GM18499 (cell line): ENCODE measurements at regions not wholly inside any gene's neighbourhood (a gene's known extent, or its start where the extent isn't known, plus 50 kb on each side); places are given as distances from the start of the nearest gene placed in this dataset.

Experiments used
- ATAC-seq: cut with Tn5 transposase; IDR thresholded peaks from one replicate; pipeline ENCODE4 v1.9.1; 2021; ENCODE audit warnings: moderate number of reproducible peaks; ENCODE audit not compliant: insufficient read depth, unreplicated experiment

DNA sequence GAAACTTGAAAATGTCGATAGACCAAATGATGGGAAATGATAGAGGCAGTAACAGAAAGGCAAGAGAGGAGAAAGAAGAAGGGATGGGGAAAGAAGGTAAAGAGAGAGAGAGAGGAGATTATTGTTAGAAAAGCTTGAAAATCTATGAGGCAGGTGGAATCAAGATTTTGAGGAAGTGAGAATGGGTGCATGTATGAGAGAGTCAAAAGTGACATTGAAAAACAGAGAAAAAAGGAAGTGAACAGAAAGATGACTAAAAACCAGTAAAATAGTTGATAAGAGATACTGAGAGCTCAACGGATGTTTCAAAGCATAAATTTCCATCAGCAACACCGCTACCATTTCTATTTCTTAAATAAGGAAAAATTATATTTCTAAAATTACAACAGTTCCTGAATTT lies 327.4 kb upstream of the CWC22 start:
- ATAC-seq, result peak; percentile 100

- ATAC-seq, result no peak
Measured at GRCh38 chr2:180328795-180329422, 321.8 kb upstream of the CWC22 start.

GRCh38 chr2:180327185-180327584 lies 320.1 kb upstream of the CWC22 start:
- ATAC-seq, result no peak

GRCh38 chr2:180325416-180326120 lies 318.5 kb upstream of the CWC22 start:
- ATAC-seq, result no peak

GRCh38 chr2:180324182-180324581 lies 317.1 kb upstream of the CWC22 start:
- ATAC-seq, result no peak

- no peak for ATAC-seq
Measured at GRCh38 chr2:180322781-180323180, 315.7 kb upstream of the CWC22 start.

GRCh38 chr2:180319586-180320405 lies 312.7 kb upstream of the CWC22 start:
- peak; percentile 89 for ATAC-seq

DNA sequence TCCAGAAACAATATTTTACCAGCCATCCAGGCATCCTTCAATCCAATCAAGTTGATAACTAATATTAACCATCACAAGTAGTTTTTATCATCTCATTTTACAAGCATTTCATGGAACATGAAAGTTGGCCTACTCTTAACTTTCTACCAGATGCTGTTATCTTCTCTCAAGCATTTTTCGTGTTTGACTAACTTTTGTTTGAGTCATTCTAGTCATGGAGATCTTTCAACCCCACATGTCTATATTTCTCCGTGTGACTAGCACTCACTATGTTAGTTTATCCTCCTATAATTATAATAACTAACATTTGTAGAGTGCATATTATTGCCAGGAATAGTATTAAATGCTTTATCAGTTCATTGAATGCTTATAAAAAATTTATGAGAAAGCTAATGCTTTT lies 307.0 kb upstream of the CWC22 start:
- no peak for ATAC-seq

- ATAC-seq, result no peak
Measured at GRCh38 chr2:180312542-180312941, 305.4 kb upstream of the CWC22 start.

GRCh38 chr2:180307096-180307495 lies 300.0 kb upstream of the CWC22 start:
- no peak for ATAC-seq

- no peak for ATAC-seq
Measured at GRCh38 chr2:180306346-180306745, 299.2 kb upstream of the CWC22 start.

- ATAC-seq, result no peak
Measured at GRCh38 chr2:180291552-180292421, 284.7 kb upstream of the CWC22 start.

GRCh38 chr2:180291060-180291459 lies 284.0 kb upstream of the CWC22 start:
- no peak for ATAC-seq

DNA sequence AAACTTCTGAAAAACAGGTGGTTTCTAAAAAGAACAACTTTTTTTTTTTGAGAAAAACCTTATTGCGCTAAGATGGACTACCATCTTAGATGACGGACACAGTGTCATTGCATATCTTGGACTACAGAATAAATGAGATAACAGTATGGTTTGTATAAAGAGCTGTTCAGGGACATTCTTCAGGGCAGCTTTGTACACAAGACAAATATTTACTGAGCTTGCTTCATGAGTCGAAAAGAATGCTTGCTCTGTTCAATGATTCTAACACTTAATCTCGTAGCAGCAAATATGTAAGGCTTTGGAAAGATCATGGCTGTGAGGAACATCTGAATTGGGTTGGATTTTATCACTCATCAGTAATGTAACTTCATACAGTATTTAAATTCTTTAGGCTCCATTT lies 282.5 kb upstream of the CWC22 start:
- ATAC-seq, result no peak

GRCh38 chr2:180279581-180279980 lies 272.5 kb upstream of the CWC22 start:
- no peak for ATAC-seq

- no peak for ATAC-seq
Measured at GRCh38 chr2:180276733-180277132, 269.6 kb upstream of the CWC22 start.

GRCh38 chr2:180268006-180268405 lies 260.9 kb upstream of the CWC22 start:
- ATAC-seq, result no peak

- ATAC-seq, result no peak
Measured at GRCh38 chr2:180261976-180262375, 254.9 kb upstream of the CWC22 start.

- no peak for ATAC-seq
Measured at GRCh38 chr2:180258579-180258978, 251.5 kb upstream of the CWC22 start.

GRCh38 chr2:180258041-180258537 lies 251.0 kb upstream of the CWC22 start:
- no peak for ATAC-seq
